K562 (cell line): ENCODE measurements at regions not wholly inside any gene's neighbourhood (a gene's known extent, or its start where the extent isn't known, plus 50 kb on each side); places are given as distances from the start of the nearest gene placed in this dataset.

Experiments used
- ATAC-seq: fragments of 200-7000 bp; cut with Tn5 transposase; 3 replicates; pipeline ENCODE4 v1.9.1; 2020; ENCODE audit warnings: moderate library complexity
- BruUV-seq: library from RNA; stranded (reverse); fragments of 400-500 nt; replicated peaks from 2 replicates; lab custom pipeline; 2021; lab: Mats Ljungman, UMichigan
- CTCF ChIA-PET: fragments of 300-600 bp; formaldehyde crosslinking; extraction: SDS; loops from one replicate; lab custom pipeline; 2021; ENCODE audit warnings: low intra/inter-chr PET ratio; lab: Yijun Ruan, JAX
- POLR2A ChIA-PET: fragments of 300-600, 350-650 bp; sonication (Branson Sonifier 250); formaldehyde crosslinking; extraction: SDS; loops from one replicate; lab custom pipeline; 2021; ENCODE audit warnings: antibody characterized with exemption, inconsistent platforms; lab: Yijun Ruan, JAX
- DNase-seq, 4 experiments: peaks; one replicate each; pipeline versions ENCODE4 v3.0.0 to v3.0.0-alpha.2; 2011 to 2018; ENCODE audit warnings: low spot score in 3 of 4, mixed read lengths in 3 of 4; ENCODE audit errors: extremely low read depth in 1 of 4
- FAIRE-seq: peaks from 2 replicates; lab custom pipeline; 2011; peaks lifted over from hg19 to GRCh38; lab: Jason Lieb, UNC
- H2AFZ ChIP-seq: 2 replicates; pipeline ENCODE4 v1.6.0; 2011; ENCODE audit warnings: low read depth, low read length, control low read depth, inconsistent platforms
- H3K27ac ChIP-seq: fragments of 200-600 bp; 3 replicates; pipeline ENCODE4 v1.8.0; 2011; ENCODE audit warnings: low read depth, mild to moderate bottlenecking, control low read depth, inconsistent platforms, low read length, moderate library complexity, mixed read lengths; ENCODE audit errors: extremely low read depth
- H3K27me3 ChIP-seq, 2 experiments: fragments of 300-600 bp in 1 of 2; 2 replicates in 1 of 2; 3 replicates in 1 of 2; pipeline versions ENCODE4 v1.6.0 to v1.8.0; 2011; ENCODE audit warnings: inconsistent platforms in 2 of 2, low read length in 2 of 2, mild to moderate bottlenecking in 1 of 2, mixed read lengths in 1 of 2, moderate library complexity in 1 of 2; ENCODE audit not compliant: control insufficient read depth in 2 of 2, insufficient read depth in 2 of 2
- H3K36me3 ChIP-seq: fragments of 300-600 bp; 3 replicates; pipeline ENCODE4 v1.8.0; 2011; ENCODE audit warnings: mild to moderate bottlenecking, low read length, inconsistent platforms; ENCODE audit not compliant: control insufficient read depth, insufficient read depth
- H3K4me1 ChIP-seq, 2 experiments: fragments of 200-600 bp in 1 of 2; replicated peaks in 1 of 2; 2 replicates in 1 of 2; 3 replicates in 1 of 2; pipeline versions ENCODE4 v1.5.1 to v1.8.0; 2011; ENCODE audit warnings: inconsistent platforms in 2 of 2, low read length in 2 of 2, mild to moderate bottlenecking in 1 of 2, mixed read lengths in 1 of 2, moderate library complexity in 1 of 2; ENCODE audit not compliant: control insufficient read depth in 2 of 2, insufficient read depth in 2 of 2
- H3K4me2 ChIP-seq: 2 replicates; pipeline ENCODE4 v1.6.1; 2011; ENCODE audit warnings: low read length, control low read depth, inconsistent platforms, mixed read lengths; ENCODE audit not compliant: insufficient read depth
- H3K4me3 ChIP-seq: fragments of 200-600 bp; sonication (generic), shearing (Covaris generic); 2 replicates; pipeline ENCODE4 v1.5.1; 2016; ENCODE audit warnings: control low read depth, inconsistent platforms
- H3K79me2 ChIP-seq: fragments of 200-600 bp; 3 replicates; pipeline ENCODE4 v1.8.0; 2011; ENCODE audit warnings: low read length, inconsistent platforms; ENCODE audit not compliant: control insufficient read depth, insufficient read depth
- H3K9ac ChIP-seq, 2 experiments: 2 replicates each; pipeline versions ENCODE4 v1.6.0 to v1.6.1; 2011; ENCODE audit warnings: low read depth in 2 of 2, low read length in 2 of 2, control low read depth in 1 of 2, inconsistent platforms in 1 of 2, mild to moderate bottlenecking in 1 of 2, mixed read lengths in 1 of 2; ENCODE audit not compliant: insufficient read depth in 1 of 2
- H3K9me1 ChIP-seq: one replicate; pipeline ENCODE4 v1.6.0; 2011; ENCODE audit warnings: inconsistent platforms, mild to moderate bottlenecking, low read length, moderate library complexity; ENCODE audit not compliant: control insufficient read depth, insufficient read depth
- H3K9me3 ChIP-seq: replicated peaks from 2 replicates; pipeline ENCODE4 v1.5.1; 2011; ENCODE audit warnings: low read depth, low read length, inconsistent platforms; ENCODE audit not compliant: control insufficient read depth, insufficient read depth
- H4K20me1 ChIP-seq: replicated peaks from 2 replicates; pipeline ENCODE4 v1.6.1; 2011; ENCODE audit warnings: low read length, inconsistent platforms, mixed read lengths; ENCODE audit not compliant: control insufficient read depth, insufficient read depth
- AFF1 ChIP-seq, 2 experiments: fragments of 450-650 bp; IDR thresholded peaks; 2 replicates each; pipeline ENCODE4 v1.6.1; 2018; ENCODE audit warnings: mild to moderate bottlenecking in 2 of 2, low read depth in 1 of 2; ENCODE audit not compliant: partially characterized antibody in 2 of 2
- CREM ChIP-seq: IDR thresholded peaks from 2 replicates; pipeline ENCODE4 v1.6.1; 2014; ENCODE audit warnings: antibody characterized with exemption, low read depth
- GTF2F1 ChIP-seq: IDR thresholded peaks from 2 replicates; pipeline ENCODE4 v1.6.1; 2011; ENCODE audit warnings: low read depth, low read length, improper control_type of control experiment
- ILK ChIP-seq: fragments of 450-650 bp; IDR thresholded peaks from 2 replicates; pipeline ENCODE4 v1.6.1; 2016; ENCODE audit warnings: missing genetic modification characterization, low read depth, mild to moderate bottlenecking, missing compliant biosample characterization, moderate library complexity, borderline replicate concordance
- MEIS2 ChIP-seq: fragments of 450-650 bp; IDR thresholded peaks from 2 replicates; pipeline ENCODE4 v1.6.1; 2014; ENCODE audit warnings: mild to moderate bottlenecking; ENCODE audit not compliant: partially characterized antibody
- NFXL1 ChIP-seq: fragments of 450-650 bp; formaldehyde crosslinking; IDR thresholded peaks from 2 replicates; pipeline ENCODE4 v1.4.0; 2021; ENCODE audit warnings: mild to moderate bottlenecking
- NR4A1 ChIP-seq, 2 experiments: fragments of 250-450 bp in 1 of 2; fragments of 450-650 bp in 1 of 2; sonication (Bioruptor Pico) in 1 of 2; IDR thresholded peaks; 2 replicates each; pipeline versions ENCODE4 v1.4.0 to v1.6.1; 2016 to 2020; ENCODE audit warnings: mild to moderate bottlenecking in 2 of 2, missing compliant biosample characterization in 1 of 2, missing genetic modification characterization in 1 of 2, moderate library complexity in 1 of 2
- TAF15 ChIP-seq: fragments of 200-400 bp; formaldehyde crosslinking; IDR thresholded peaks from 2 replicates; pipeline ENCODE4 v1.6.1; 2017; ENCODE audit warnings: mild to moderate bottlenecking, low read depth, low read length, moderate library complexity
- TAF9B ChIP-seq: fragments of 450-650 bp; IDR thresholded peaks from 2 replicates; pipeline ENCODE4 v1.6.1; 2018; ENCODE audit warnings: mild to moderate bottlenecking; ENCODE audit not compliant: partially characterized antibody
- YBX1 ChIP-seq: fragments of 450-650 bp; IDR thresholded peaks from 2 replicates; pipeline ENCODE4 v1.7.1; 2016; ENCODE audit warnings: mild to moderate bottlenecking
- ZNF212 ChIP-seq: fragments of 450-650 bp; formaldehyde crosslinking; IDR thresholded peaks from 2 replicates; pipeline ENCODE4 v1.4.0; 2020; ENCODE audit warnings: mild to moderate bottlenecking
- ZNF280B ChIP-seq: fragments of 250-450 bp; sonication (Bioruptor Pico); IDR thresholded peaks from 2 replicates; pipeline ENCODE4 v1.5.1; 2021; ENCODE audit warnings: mild to moderate bottlenecking
- in situ Hi-C: fragments of 300-500 bp; cut with MboI; formaldehyde crosslinking; loops from 4 replicates; pipeline ENCODE4 v1.15.0; 2018; ENCODE audit warnings: inconsistent platforms, mixed read lengths
- intact Hi-C: fragments of 100-400 bp; cut with micrococcal nuclease; formaldehyde crosslinking; loops from 2 replicates; pipeline ENCODE4 v1.14.2; 2022

GRCh38 chr15:62925875-62926274 lies 116.7 kb upstream of the TPM1 start (continued):
- TF ChIP-seq TAF9B (no peak), TAF15 (no peak), ZNF280B (CRISPR knock-in tag) (no peak), NFXL1 (no peak), MEIS2 (no peak)

- in situ Hi-C loops = no loop called here
- H3K4me1 ChIP-seq = peaks cover 0 to 2% of the 10 kb centered on the region in 2 experiments; a peak in 1 of 5 replicates
- TF ChIP-seq YBX1 (no peak), ZNF212 (CRISPR knock-in tag) (no peak), AFF1 (IDR thresholded peaks at IDR 0.05; ENCODE audit: low read depth in 1 of 2, partially characterized antibody in 2 of 2) (no peak), ILK (tag) (no peak), CREM (no peak), NR4A1 (CRISPR knock-in tag; IDR thresholded peaks at IDR 0.05) (no peak), NR4A1 (tag; IDR thresholded peaks at IDR 0.05) (no peak), GTF2F1 (no peak)
- H3K27me3 ChIP-seq = peaks cover 0 to 26% of the 10 kb centered on the region in 2 experiments; a peak in 2 of 5 replicates
- no peak for DNase-seq
- H3K4me3 ChIP-seq = no peak overlapping the region
- ChIA-PET POLR2A (interaction anchor here (0.9 kb wide), 1 partner anchor 8 kb away, joined by 3 read pairs; no protein-coding TSS in a partner anchor), CTCF (no interaction called here)
- no peak overlapping the region for H3K9ac ChIP-seq
- no peaks in the 10 kb centered on the region for H3K36me3 ChIP-seq
- no peaks in the 10 kb centered on the region for H4K20me1 ChIP-seq
- no peaks in the 10 kb centered on the region for H3K9me1 ChIP-seq
- H3K27ac ChIP-seq = no peak overlapping the region
- intact Hi-C loops = no loop called here
- H3K4me2 ChIP-seq = no peak overlapping the region
- FAIRE-seq = no peak
- ATAC-seq = no peak
- no peaks in the 10 kb centered on the region for H3K9me3 ChIP-seq
- H3K79me2 ChIP-seq = no peaks in the 10 kb centered on the region
- no TSS peak for BruUV-seq
- H2AFZ ChIP-seq = no peak overlapping the region
These were observed 115.4 kb upstream of the TPM1 start for GRCh38 chr15:62927196-62927595.
